ENCODE measurements at regions not wholly inside any gene's neighbourhood (a gene's known extent, or its start where the extent isn't known, plus 50 kb on each side); places are given as distances from the start of the nearest gene placed in this dataset.

DNA sequence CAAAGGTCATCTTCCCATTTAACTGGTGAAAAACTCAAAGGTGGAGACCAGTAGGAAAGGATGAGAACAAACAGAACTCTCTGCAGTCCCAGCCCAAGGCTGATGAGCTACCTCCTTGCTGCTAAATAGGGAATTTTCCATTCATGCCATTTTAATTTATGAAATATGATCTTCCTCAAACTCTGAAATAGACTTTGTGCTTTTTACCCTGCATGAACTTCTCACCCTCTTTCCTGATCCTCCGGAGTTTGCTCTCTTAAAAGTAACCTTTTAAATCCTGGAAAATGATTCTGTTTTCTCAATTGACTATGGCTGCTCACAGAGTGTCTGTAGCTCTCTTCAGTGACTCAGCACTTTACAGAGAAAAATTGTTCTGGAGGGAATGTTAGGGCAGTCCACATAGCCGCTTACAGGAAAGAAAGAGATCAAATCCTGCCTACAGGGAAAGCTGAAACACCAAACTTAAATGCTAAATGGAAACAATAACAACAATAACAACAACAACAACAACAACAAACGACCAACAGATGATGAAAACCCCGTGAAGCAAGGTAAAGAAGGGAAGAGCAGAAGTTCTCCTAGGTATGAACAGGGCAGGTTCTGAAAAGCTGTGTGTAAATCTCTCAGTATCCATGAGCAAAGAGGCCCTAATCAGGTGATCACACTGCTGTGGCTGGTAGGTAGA is 79.8 kb upstream of the SESTD1 start:
- TF ChIP-seq, protein P1, sequence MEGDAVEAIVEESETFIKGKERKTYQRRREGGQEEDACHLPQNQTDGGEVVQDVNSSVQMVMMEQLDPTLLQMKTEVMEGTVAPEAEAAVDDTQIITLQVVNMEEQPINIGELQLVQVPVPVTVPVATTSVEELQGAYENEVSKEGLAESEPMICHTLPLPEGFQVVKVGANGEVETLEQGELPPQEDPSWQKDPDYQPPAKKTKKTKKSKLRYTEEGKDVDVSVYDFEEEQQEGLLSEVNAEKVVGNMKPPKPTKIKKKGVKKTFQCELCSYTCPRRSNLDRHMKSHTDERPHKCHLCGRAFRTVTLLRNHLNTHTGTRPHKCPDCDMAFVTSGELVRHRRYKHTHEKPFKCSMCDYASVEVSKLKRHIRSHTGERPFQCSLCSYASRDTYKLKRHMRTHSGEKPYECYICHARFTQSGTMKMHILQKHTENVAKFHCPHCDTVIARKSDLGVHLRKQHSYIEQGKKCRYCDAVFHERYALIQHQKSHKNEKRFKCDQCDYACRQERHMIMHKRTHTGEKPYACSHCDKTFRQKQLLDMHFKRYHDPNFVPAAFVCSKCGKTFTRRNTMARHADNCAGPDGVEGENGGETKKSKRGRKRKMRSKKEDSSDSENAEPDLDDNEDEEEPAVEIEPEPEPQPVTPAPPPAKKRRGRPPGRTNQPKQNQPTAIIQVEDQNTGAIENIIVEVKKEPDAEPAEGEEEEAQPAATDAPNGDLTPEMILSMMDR (IDR thresholded peaks at IDR 0.05; ENCODE audit: poor library complexity), result no peak
- no peak for TF ChIP-seq EZH2 (IDR thresholded peaks at IDR 0.05; ENCODE audit: borderline replicate concordance)
